ENCODE measurements at regions not wholly inside any gene's neighbourhood (a gene's known extent, or its start where the extent isn't known, plus 50 kb on each side); places are given as distances from the start of the nearest gene placed in this dataset.
"Not testable (repeated sequence)": the region's sequence is repeated elsewhere in the genome, so short reads cannot be mapped to it uniquely, and the experiment has no call there.

DNA sequence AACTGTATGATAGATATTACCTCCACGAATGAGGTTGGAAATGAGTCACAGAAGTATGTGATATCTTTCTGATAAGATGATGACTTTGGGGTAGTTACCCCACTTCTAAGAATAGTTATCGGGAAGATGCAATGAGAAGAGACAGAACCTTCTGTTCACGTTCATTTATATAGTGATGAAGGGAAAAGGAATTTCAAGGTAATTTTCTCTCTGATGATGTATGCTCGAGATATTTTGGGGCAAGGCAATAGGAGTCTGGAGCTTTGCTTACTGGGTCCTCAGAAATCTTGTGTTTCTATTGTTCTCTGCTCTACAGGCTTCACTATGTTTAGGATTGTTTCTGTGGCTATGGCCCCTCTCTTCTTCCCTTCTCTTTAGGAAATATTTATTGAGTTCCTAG lies 1389.6 kb downstream of the CDH8 start:
- TF ChIP-seq, protein P1, sequence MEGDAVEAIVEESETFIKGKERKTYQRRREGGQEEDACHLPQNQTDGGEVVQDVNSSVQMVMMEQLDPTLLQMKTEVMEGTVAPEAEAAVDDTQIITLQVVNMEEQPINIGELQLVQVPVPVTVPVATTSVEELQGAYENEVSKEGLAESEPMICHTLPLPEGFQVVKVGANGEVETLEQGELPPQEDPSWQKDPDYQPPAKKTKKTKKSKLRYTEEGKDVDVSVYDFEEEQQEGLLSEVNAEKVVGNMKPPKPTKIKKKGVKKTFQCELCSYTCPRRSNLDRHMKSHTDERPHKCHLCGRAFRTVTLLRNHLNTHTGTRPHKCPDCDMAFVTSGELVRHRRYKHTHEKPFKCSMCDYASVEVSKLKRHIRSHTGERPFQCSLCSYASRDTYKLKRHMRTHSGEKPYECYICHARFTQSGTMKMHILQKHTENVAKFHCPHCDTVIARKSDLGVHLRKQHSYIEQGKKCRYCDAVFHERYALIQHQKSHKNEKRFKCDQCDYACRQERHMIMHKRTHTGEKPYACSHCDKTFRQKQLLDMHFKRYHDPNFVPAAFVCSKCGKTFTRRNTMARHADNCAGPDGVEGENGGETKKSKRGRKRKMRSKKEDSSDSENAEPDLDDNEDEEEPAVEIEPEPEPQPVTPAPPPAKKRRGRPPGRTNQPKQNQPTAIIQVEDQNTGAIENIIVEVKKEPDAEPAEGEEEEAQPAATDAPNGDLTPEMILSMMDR (IDR thresholded peaks at IDR 0.05; ENCODE audit: unreplicated experiment): no peak
- H3K9me3 Mint-ChIP-seq: no peaks in the 10 kb centered on the region
- no peak for DNase-seq (ENCODE audit: low spot score in 2 of 2, unreplicated experiment in 2 of 2)
- no peaks in the 10 kb centered on the region for H3K27me3 Mint-ChIP-seq (ENCODE audit: low read depth)
- no peaks in the 10 kb centered on the region for H3K4me1 Mint-ChIP-seq
- no peak overlapping the region for H3K4me3 Mint-ChIP-seq
- no peak overlapping the region for H3K27ac Mint-ChIP-seq
- H3K36me3 Mint-ChIP-seq: no peaks in the 10 kb centered on the region

- Mint-ChIP-seq H3K36me3 (no peaks in the 10 kb centered on the region), H3K27ac (no peak overlapping the region), H3K4me1 (peaks cover 2% of the 10 kb centered on the region), H3K9me3 (no peaks in the 10 kb centered on the region), H3K4me3 (no peak overlapping the region), H3K27me3 (ENCODE audit: low read depth) (no peaks in the 10 kb centered on the region)
- no peak for DNase-seq (ENCODE audit: low spot score in 2 of 2, unreplicated experiment in 2 of 2)
- TF ChIP-seq, protein P1 (IDR thresholded peaks at IDR 0.05; ENCODE audit: unreplicated experiment): no peak
Observed at GRCh38 chr16:60645541-60645940, 1390.7 kb downstream of the CDH8 start.

- DNase-seq (ENCODE audit: low spot score in 2 of 2, unreplicated experiment in 2 of 2): no peak
- H3K4me1 Mint-ChIP-seq: peaks cover 5% of the 10 kb centered on the region
- no peaks in the 10 kb centered on the region for H3K9me3 Mint-ChIP-seq
- H3K27me3 Mint-ChIP-seq (ENCODE audit: low read depth): no peaks in the 10 kb centered on the region
- no peaks in the 10 kb centered on the region for H3K36me3 Mint-ChIP-seq
- TF ChIP-seq, protein P1 (IDR thresholded peaks at IDR 0.05; ENCODE audit: unreplicated experiment): no peak
- H3K4me3 Mint-ChIP-seq: no peak overlapping the region
- no peak overlapping the region for H3K27ac Mint-ChIP-seq
Observed at GRCh38 chr16:60642956-60643355, 1393.3 kb downstream of the CDH8 start.

DNA sequence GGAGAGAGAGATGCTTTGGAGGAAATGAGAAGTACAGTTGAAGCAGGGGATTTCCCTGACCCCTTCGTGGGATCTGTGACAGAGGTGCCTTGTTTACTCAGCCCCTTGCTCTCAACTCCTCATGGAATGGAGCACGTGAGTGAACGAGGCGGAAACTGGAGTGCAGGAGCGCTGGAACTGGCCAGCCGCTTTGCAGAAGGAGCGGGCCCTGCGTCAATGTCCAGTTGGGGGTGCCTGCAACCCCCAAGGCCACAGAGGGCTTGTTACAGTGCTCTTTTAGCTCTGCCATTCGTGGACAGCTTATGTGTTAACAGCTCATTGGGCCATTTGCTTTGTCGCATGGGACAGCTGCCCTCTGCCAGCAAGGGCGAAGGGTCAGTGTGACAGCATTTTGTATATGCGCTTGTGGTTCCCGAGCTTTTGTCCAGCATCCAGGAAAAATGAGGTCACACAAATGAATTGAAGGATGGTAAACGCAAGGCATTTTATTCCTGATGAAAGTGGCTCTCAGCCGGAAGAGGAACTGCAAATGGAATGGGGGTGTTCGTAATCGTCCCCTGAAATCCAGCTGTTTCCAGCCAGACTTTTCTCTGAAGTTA lies 1395.1 kb downstream of the CDH8 start:
- no peaks in the 10 kb centered on the region for H3K9me3 Mint-ChIP-seq
- no peaks in the 10 kb centered on the region for H3K27me3 Mint-ChIP-seq (ENCODE audit: low read depth)
- DNase-seq (ENCODE audit: low spot score in 2 of 2, unreplicated experiment in 2 of 2): no peak
- no peaks in the 10 kb centered on the region for H3K36me3 Mint-ChIP-seq
- peaks cover 10% of the 10 kb centered on the region for H3K4me1 Mint-ChIP-seq
- H3K27ac Mint-ChIP-seq: no peak overlapping the region
- TF ChIP-seq, protein P1 (IDR thresholded peaks at IDR 0.05; ENCODE audit: unreplicated experiment): no peak
- no peak overlapping the region for H3K4me3 Mint-ChIP-seq

DNA sequence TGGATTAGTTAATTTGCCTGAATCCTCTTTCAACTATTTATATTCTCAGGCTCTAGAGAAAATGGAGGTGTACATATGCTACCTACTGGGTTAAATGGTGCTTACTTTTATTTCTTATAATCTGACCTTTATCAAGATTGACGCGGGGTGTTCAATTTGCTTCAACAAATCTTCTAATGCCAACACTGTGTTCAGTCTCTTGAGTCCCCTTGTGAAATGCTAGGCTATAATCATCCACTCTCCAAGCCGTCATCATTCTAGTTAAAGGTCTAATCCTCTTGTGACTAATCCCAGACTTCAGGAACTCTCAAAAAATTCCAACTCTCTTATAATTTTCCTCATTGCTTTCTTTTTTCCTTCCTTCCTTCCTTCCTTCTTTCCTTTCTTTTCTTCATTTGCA lies 1396.2 kb downstream of the CDH8 start:
- TF ChIP-seq, protein P1 (IDR thresholded peaks at IDR 0.05; ENCODE audit: unreplicated experiment): no peak
- no peaks in the 10 kb centered on the region for H3K9me3 Mint-ChIP-seq

GRCh38 chr16:60636636-60637035 lies 1399.6 kb downstream of the CDH8 start:
- not testable (repeated sequence) for H3K4me3 Mint-ChIP-seq; H3K36me3 Mint-ChIP-seq; H3K27ac Mint-ChIP-seq; DNase-seq (ENCODE audit: low spot score in 2 of 2, unreplicated experiment in 2 of 2); H3K27me3 Mint-ChIP-seq (ENCODE audit: low read depth)
- H3K9me3 Mint-ChIP-seq: peaks cover 11% of the 10 kb centered on the region
- H3K4me1 Mint-ChIP-seq: peaks cover 22% of the 10 kb centered on the region

More for the DNA sequence above, 1396.2 kb downstream of the CDH8 start:
- no peak for DNase-seq (ENCODE audit: low spot score in 2 of 2, unreplicated experiment in 2 of 2)
- Mint-ChIP-seq H3K27me3 (ENCODE audit: low read depth) (no peaks in the 10 kb centered on the region), H3K27ac (no peak overlapping the region), H3K4me1 (peaks cover 22% of the 10 kb centered on the region), H3K36me3 (no peaks in the 10 kb centered on the region), H3K4me3 (no peak overlapping the region)
